ENCODE measurements at regions not wholly inside any gene's neighbourhood (a gene's known extent, or its start where the extent isn't known, plus 50 kb on each side); places are given as distances from the start of the nearest gene placed in this dataset.
A peak's percentile ranks its signal among the peaks of the same experiment; 100 is the strongest.
"Not testable (repeated sequence)": the region's sequence is repeated elsewhere in the genome, so short reads cannot be mapped to it uniquely, and the experiment has no call there.

DNA sequence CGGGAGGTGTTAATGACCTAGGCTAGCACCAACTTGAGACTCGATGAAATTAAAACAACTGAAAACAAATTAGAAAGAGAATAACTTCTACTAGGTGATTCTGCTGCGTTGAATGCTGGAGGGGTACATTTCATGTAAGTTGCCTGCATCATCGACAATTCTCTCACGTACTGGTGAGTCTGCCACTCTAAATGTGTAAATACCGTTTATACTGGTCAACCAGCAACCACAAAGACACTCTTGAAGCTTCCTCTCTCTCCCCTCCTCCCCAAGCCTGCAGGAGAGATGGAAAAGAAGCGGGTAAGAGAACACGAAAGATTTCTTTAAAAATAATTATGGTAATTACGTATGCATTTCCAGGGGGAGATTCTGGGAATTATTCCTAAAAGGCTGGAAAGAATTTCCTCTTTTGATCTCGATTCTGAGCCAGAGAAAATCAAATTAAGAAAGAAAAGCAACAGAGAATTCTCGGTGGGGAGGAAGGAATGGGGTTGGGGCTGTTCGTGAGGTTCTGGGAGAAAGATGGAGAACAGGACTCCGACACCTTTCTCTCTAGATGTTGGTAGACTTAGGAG is 68.6 kb upstream of the MRTFB start:
- DNase-seq = no peak

DNA sequence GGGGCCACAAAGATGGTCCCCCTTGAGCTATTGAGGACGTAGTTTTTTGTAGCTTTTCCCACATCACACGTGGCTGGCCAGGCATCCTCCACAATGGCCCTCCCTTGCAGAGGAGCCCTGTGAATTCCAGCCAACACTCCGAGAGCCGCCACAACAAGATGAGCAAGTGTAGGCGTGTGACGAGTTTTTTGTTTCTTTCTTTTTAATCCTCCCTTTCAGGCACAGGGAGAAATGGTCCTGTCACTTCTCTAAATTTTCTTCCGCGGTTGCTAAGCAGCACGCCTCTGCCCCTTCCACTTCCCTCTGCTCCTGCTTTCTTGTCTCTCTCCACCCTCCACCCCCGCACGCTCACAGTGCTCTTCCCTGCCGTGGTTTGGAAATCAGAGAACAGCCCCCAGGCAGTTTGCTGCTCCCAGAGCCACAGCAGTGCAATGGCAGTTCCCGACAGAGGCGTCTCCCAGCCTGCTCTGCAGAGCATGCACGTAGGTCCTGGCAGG is 68.0 kb upstream of the MRTFB start:
- DNase-seq = peak; percentile 93

DNA sequence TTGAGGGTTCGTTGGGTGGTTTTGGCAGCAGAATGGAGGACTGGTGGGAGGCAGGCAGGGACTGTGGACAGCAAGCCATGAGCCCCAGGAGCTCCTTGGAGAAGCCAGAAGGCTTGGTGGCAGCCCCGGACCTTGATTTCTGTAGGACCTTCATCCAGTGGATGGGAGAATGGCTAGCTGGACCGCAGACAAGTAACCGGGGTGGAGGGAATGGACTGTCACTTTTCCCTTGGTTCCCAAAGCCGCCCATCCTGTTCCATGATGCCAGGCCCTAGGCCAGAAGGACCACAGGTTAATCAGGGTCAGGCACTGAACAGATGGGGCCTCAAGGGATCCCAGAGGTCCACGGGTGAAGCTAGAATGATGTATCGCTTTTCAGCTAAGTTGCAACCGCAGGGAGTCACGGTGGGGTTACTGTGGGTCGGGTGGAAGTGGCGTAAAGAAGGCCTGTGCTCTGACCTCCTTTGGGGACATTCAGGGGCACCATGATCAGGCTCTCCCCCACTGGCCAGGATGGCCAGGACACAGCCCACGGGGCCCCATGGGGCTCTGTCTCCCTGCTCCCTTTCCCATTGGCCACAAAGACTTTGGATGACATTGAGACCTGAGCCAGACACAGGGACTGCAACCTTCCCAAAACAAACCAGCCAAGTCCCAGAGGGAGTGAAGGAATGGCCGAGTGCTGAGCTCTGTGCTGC is 66.9 kb upstream of the MRTFB start:
- DNase-seq = no peak

DNA sequence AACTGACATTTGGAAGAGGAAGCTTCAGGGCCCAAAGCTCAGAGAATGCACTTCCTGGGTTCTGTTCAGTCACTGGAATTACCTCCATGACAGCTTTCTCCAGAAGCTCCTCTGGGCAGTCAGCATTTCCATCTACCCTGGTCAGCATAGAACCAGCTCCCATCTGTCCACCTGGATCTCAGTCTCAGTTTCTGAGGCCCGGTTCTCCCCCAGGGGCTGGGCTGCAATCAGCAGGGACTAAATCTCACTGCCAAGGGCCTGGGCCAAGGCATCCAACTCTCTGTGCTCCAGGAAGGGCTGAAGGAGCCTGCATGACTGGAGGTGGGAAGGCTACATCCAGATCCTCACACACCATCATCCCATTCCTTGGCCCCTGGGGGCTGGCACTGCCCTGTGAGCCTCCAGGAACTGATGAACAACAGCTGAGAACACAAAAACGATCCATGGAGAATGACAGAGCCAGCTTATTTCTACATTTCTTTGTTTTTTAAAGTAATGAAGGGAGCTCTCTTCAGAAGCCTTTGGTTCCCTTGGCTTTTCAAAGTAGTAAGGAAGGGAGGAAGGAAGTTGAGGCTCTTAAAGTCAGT is 66.3 kb upstream of the MRTFB start:
- DNase-seq = peak; percentile 26

DNA sequence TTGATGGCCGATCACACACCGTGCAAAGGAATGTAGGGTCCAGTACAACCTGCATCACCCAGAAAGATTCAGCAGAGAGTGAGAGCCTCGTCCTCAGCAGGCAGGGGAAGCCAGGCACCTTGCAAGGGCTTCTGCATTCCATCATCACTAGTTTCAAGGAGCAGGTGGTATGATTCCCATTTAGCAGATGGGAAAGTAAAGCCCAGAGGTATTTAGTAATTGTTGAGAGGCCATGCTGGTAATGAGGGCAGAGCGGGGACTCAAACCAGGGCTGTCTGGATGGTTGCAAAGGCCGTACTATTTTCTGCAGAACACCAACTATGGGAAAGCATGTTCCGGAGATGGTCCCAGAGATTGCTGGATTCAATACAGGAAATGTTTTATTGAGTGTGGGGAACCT is 65.8 kb upstream of the MRTFB start:
- DNase-seq = no peak

DNA sequence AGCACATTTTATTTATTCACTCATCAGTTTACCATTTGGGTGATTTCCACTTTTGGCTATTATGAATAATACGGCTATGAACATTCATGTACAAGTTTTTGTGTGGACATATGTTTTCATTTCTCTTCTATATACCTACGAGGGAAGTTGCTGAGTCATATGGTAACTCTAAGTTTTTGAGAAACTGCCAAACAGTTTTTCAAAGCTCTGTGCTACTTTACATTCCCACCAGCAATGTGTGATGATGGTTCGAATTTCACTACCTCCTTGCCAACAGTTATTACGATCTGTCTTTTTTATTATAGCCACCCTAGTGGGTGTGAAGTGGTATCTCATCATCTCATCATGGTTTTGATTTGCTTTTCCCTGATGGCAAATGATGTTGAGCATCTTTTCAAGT is 63.7 kb upstream of the MRTFB start:
- DNase-seq = peak; percentile 41

DNA sequence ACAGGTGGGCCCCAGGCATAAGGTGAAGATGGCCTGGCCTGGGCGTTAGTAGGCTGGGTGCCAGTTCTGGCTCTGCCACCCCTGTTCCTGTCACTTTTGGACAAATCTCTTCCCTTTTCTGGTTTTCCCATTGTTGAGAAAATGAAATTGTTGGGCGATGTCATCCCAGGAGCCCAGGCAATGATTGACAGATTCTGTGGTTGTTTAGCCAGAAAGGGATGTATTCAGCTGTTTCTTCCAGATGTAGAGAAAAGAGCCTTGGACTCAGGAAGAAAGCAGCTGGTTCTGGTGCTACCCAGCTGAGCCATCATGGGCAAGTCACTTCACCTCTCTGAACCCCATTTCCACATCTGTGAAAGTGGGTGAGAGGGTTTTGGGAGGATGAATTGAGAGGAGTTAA is 60.1 kb upstream of the MRTFB start:
- peak; percentile 12 for DNase-seq

DNA sequence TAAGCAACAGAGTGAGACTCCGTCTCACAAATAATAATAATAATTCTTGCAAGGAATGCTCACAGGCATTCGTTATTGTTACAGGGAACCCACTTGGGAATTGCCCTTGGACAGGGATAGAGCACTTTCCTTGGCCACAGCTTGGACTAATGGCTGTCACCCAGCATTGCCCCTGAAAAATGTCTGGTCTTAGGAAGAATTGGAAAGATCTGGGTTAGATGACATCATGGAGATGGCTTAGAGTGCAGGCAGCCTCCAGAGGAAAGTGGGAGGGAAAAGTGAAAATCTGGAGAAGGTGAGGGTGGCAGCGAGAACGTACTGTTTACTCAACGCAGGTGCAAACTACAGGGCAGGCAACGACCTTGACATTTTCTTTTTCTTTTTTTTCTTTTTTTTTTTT is 59.3 kb upstream of the MRTFB start:
- no peak for DNase-seq

DNA sequence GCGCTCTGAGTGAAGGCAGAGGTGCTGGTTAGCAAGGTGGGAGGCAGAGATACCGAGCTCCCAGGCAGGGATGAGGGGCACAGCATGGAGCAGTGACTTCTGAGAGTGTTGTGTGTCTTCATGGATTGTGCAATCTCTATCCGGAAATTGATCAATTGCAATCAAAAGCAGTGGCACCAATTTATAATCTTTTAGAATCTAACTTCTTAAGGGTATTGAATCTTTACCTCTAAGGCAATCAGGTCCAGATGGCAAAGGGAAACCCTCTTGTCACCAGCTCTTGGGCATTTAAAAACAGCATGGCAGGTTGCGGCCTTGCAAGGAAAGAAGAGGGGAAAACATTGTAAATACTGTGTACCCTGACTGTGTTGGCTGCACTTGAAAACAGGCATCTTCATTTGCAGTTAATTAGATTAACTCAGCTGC is 58.0 kb upstream of the MRTFB start:
- DNase-seq = no peak

DNA sequence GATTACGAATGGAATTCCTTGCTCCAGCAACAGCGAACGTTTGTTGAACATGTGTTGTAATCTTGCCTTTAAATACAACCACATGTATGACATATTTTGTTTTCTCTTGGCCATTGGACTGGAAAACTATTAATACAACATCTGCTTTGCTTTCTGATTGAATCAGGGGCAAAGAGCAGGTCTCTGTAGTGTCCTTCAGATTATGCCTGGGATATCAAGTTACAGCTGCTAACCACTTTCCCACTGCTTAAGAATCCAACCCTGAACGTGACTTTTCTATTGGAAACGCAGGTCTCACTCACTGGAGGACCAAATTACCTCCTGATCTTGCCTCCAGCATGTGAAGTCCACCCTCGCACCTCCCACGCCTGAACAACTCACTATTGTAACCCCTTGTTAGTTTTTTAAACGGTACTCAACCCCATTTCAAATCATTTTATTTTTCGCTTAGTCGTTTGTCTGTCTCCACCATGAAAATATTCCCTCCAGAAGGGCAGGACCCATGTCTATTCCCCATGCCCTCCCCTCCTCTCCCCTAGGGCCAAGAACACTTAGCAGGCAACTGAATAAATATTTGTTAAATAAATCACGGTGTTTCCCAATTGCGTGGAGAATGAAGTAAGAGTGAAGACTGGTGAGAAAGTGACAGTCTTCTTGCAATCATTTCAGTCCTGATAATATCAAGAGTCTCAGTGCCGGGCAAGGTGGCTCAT is 57.4 kb upstream of the MRTFB start:
- DNase-seq = no peak

DNA sequence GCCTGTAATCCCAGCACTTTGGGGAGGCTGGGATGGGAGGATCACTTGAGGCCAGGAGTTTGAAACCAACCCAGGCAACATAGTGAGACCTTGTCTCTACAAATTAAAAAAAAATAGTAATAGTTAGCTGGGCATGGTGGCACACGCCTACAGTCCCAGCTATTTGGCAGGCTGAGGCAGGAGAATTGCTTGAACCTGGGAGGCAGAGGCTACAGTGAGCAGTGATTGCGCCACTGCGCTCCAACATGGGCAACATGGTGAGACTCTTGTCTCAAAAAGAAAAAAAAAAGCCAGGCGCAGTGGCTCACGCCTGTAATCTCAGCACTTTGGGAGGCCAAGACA is 56.9 kb upstream of the MRTFB start:
- DNase-seq = no peak

DNA sequence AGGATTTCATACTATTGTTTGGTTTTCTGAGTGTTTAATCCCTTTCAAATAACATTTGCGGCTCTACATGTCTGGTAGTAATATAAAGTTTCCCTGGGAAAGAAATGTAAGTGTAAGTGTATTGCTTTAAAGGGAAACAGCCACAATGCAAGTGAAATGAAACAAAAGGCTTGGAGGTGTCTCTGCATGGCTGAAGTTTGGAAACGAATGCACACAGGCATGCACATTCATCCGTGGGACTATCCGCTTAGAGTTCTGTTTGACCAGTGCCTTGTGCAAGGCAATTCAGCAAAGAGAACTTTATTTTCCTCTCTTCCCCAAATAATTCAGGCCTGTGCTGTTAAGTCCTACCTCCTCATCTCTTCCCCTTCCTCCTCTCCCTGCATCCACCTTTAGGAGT is 56.1 kb upstream of the MRTFB start:
- DNase-seq = no peak

DNA sequence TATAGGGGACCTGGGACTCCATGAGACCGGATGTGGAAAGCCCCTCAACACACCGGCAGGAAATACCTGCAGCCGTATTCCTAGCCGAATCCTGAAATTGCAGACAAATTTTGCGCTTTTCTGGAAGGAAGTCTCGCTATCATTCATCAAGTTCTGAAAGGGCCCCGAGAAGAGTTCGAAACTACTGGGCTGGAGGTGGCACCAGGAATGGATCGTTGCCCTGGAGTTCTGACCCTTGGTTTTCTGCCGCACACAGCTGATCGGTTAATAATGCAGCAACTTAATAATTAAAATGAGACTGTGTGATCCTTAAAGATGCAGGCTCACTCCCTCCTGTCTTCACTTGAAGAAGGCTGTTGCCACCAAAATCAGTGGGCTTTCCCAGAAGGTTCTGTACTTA is 55.7 kb upstream of the MRTFB start:
- DNase-seq = no peak

DNA sequence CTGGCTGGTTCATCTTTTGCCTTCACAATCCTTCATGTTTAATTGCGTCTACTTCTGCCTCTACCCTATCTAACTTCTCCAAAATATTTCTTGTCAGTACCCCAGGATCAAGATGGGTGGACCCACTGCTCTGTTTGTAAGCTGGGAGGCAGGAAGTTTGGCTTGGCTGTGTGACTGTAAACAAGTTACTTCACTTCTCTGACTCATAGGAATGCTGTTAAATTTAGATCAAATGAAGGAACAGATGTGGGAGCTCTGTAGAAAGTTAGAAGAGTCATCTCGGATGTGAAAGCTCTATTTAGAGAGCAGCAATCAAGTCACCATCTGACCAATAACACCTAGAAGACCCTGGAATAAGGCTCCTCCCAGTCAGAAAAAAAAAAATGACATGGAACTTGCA is 55.2 kb upstream of the MRTFB start:
- peak; percentile 86 for DNase-seq

DNA sequence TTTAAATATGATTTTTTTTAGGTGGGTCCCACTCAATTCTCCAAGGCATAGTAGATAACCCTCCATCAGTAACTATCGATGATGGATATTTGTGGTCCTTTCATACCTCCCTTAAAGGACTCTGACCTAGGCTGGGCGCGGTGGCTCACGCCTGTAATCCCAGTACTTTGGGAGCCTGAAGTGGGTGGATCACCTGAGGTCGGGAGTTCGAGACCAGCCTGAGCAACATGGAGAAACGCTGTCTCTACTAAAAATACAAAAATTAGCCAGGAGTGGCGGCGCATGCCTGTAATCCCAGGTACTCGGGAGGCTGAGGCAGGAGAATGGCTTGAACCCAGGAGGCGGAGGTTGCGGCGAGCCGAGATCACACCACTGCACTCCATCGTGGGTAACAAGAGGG is 54.8 kb upstream of the MRTFB start:
- not testable (repeated sequence) for DNase-seq

DNA sequence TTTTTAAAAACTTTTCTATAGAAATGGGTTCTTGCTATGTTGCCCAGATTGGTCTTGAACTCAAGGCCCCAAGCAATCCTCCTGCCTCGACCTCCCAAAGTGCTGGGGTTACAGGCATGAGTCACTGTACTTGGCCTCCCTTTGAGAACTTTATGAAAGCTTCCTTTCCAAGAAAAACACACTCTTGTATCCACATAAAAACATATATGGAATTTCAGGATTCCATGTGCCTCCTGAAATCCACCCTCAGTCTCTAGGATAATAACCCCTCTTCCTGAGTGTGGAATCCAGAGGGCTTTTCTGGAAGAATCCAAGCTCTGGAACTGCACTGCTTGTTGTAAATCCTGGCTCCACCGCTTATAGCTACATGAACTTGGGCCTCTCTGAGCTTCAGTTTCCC is 53.2 kb upstream of the MRTFB start:
- no peak for DNase-seq

DNA sequence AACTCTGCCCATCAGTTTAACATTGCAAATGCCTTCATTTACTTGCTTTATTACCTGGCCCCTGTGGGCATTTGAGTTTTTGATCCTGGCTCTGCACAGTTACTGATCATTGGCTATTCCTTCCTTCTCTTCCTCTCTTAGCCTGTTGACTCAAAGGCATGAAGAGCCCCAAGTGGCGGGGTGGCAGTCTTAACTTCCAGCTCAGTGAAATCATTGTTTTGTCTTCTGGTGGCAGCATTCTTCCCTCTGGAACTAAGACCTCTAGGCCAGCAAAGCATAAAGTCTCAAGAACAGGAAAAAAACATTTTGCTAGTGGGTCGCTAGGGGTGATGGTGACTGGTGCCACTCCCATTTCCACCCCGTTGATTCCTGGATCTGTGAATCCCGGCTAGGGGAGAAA is 52.3 kb upstream of the MRTFB start:
- no peak for DNase-seq

DNA sequence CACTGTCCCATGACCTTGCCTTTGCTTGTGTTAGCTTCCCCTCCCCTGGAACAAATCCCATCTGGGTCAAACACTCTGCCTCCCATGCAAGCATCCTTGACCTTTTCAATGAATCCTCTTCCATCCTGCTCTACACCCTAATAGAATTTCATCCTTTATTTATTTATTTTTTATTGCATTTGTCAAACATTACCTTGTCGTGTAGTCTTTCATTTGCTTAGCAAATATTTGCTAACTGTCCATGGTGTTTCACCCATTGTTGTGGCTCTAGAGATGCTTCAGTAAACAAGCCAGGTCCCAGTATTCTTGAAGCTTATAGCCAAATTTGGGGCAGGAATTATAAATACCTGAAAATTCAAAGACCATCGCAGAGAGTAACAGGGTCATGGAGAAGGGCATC is 51.0 kb upstream of the MRTFB start:
- DNase-seq = no peak
